HEK293 (cell line): ENCODE measurements at regions not wholly inside any gene's neighbourhood (a gene's known extent, or its start where the extent isn't known, plus 50 kb on each side); places are given as distances from the start of the nearest gene placed in this dataset.
"Not testable (repeated sequence)": the region's sequence is repeated elsewhere in the genome, so short reads cannot be mapped to it uniquely, and the experiment has no call there.

Experiments
- CTCF ChIA-PET: fragments of 350-600 bp; formaldehyde crosslinking; extraction: SDS; loops from one replicate; lab custom pipeline; 2021; ENCODE audit warnings: antibody characterized with exemption; lab: Yijun Ruan, JAX
- POLR2A ChIA-PET: fragments of 300-600 bp; formaldehyde crosslinking; extraction: SDS; loops from one replicate; lab custom pipeline; 2020; ENCODE audit warnings: antibody characterized with exemption, inconsistent platforms; lab: Yijun Ruan, JAX
- H3K27ac ChIP-seq: fragments of 200-500 bp; sonication (Bioruptor generic); 2 replicates; pipeline ENCODE4 v1.5.1; 2014; ENCODE audit warnings: low read depth, low read length, control low read depth, inconsistent platforms; ENCODE audit errors: extremely low read depth
- H3K36me3 ChIP-seq, 2 experiments: fragments of 200-500 bp in 1 of 2; sonication (Bioruptor generic) in 1 of 2; 1 replicate in 1 of 2; 2 replicates in 1 of 2; pipeline ENCODE4 v1.5.1; 2014 to 2017; ENCODE audit warnings: inconsistent platforms in 2 of 2, low read length in 2 of 2; ENCODE audit not compliant: control insufficient read depth in 2 of 2, insufficient read depth in 1 of 2
- H3K4me1 ChIP-seq: fragments of 200-500 bp; sonication (Bioruptor generic); 2 replicates; pipeline ENCODE4 v1.5.1; 2014; ENCODE audit warnings: mild to moderate bottlenecking, low read length, inconsistent platforms; ENCODE audit not compliant: control insufficient read depth, insufficient read depth
- H3K4me3 ChIP-seq: 2 replicates; pipeline ENCODE4 v1.5.1; 2011; ENCODE audit warnings: low read depth, mild to moderate bottlenecking, control low read depth, low read length, moderate library complexity
- H3K9me3 ChIP-seq: fragments of 200-500 bp; sonication (Bioruptor generic); 2 replicates; pipeline ENCODE4 v1.5.1; 2014; ENCODE audit warnings: low read depth, low read length, inconsistent platforms; ENCODE audit not compliant: control insufficient read depth, insufficient read depth
- ELK4 ChIP-seq: IDR thresholded peaks from 2 replicates; pipeline ENCODE4 v1.6.1; 2011; ENCODE audit warnings: mild to moderate bottlenecking, low read depth, low read length, borderline replicate concordance
- IKZF3 ChIP-seq: fragments of 450-650 bp; IDR thresholded peaks from 2 replicates; pipeline ENCODE4 v1.5.0; 2018; ENCODE audit warnings: missing biosample characterization, mild to moderate bottlenecking, missing genetic modification characterization, moderate library complexity
- PRDM1 ChIP-seq: fragments of 450-650 bp; formaldehyde crosslinking; IDR thresholded peaks from 2 replicates; pipeline ENCODE4; 2016; ENCODE audit warnings: missing biosample characterization, missing genetic modification characterization
- ZBTB48 ChIP-seq: fragments of 450-650 bp; formaldehyde crosslinking; IDR thresholded peaks from 2 replicates; pipeline ENCODE4 v1.5.1; 2016; ENCODE audit warnings: missing biosample characterization, missing genetic modification characterization
- ZBTB49 ChIP-seq: fragments of 450-650 bp; formaldehyde crosslinking; IDR thresholded peaks from 2 replicates; pipeline ENCODE4 v1.5.1; 2016; ENCODE audit warnings: missing biosample characterization, missing genetic modification characterization, low read depth
- ZFHX2 ChIP-seq: fragments of 450-650 bp; formaldehyde crosslinking; conservative IDR thresholded peaks from 2 replicates; pipeline ENCODE4 v1.5.1; 2016; ENCODE audit warnings: missing biosample characterization, missing genetic modification characterization
- ZIC2 ChIP-seq: fragments of 450-650 bp; formaldehyde crosslinking; IDR thresholded peaks from 2 replicates; pipeline ENCODE4 v1.5.1; 2016; ENCODE audit warnings: missing biosample characterization, missing genetic modification characterization
- ZNF133 ChIP-seq: fragments of 450-650 bp; formaldehyde crosslinking; IDR thresholded peaks from 2 replicates; pipeline ENCODE4 v1.5.1; 2016; ENCODE audit warnings: missing biosample characterization, missing genetic modification characterization
- ZNF350 ChIP-seq: fragments of 450-650 bp; formaldehyde crosslinking; IDR thresholded peaks from 2 replicates; pipeline ENCODE4 v1.5.0; 2017; ENCODE audit warnings: missing biosample characterization, mild to moderate bottlenecking, missing genetic modification characterization
- ZNF394 ChIP-seq: fragments of 450-650 bp; formaldehyde crosslinking; IDR thresholded peaks from 2 replicates; pipeline ENCODE4 v1.5.1; 2016; ENCODE audit warnings: missing biosample characterization, missing genetic modification characterization, mild to moderate bottlenecking, moderate library complexity, borderline replicate concordance
- ZNF560 ChIP-seq: fragments of 450-650 bp; formaldehyde crosslinking; IDR thresholded peaks from 2 replicates; pipeline ENCODE4 v1.5.1; 2017; ENCODE audit warnings: missing biosample characterization, missing genetic modification characterization, borderline replicate concordance
- ZNF561 ChIP-seq: fragments of 450-650 bp; IDR thresholded peaks from 2 replicates; pipeline ENCODE4 v1.5.1; 2018; ENCODE audit warnings: missing biosample characterization, missing genetic modification characterization, borderline replicate concordance
- ZNF596 ChIP-seq: fragments of 450-650 bp; IDR thresholded peaks from 2 replicates; pipeline ENCODE4 v1.5.0; 2018; ENCODE audit warnings: missing biosample characterization, mild to moderate bottlenecking, missing genetic modification characterization, moderate library complexity
- ZNF658 ChIP-seq: fragments of 450-650 bp; formaldehyde crosslinking; IDR thresholded peaks from 2 replicates; pipeline ENCODE4; 2016; ENCODE audit warnings: missing biosample characterization, missing genetic modification characterization
- ZNF677 ChIP-seq: fragments of 450-650 bp; IDR thresholded peaks from 2 replicates; pipeline ENCODE4 v1.5.0; 2018; ENCODE audit warnings: missing biosample characterization, mild to moderate bottlenecking, missing genetic modification characterization, moderate library complexity
- ZNF830 ChIP-seq: fragments of 450-650 bp; IDR thresholded peaks from 2 replicates; pipeline ENCODE4 v1.5.0; 2018; ENCODE audit warnings: missing biosample characterization, missing genetic modification characterization, low read depth, mild to moderate bottlenecking, moderate library complexity
- TF ChIP-seq, protein P1 (sequence below): fragments of 450-650 bp; formaldehyde crosslinking; IDR thresholded peaks from 2 replicates; pipeline ENCODE4 v1.5.1; 2016; ENCODE audit warnings: missing biosample characterization, missing genetic modification characterization
- TF ChIP-seq, protein P2 (sequence below): fragments of 450-650 bp; formaldehyde crosslinking; IDR thresholded peaks from 2 replicates; pipeline ENCODE4 v1.5.1; 2016; ENCODE audit warnings: missing biosample characterization, missing genetic modification characterization

DNA sequence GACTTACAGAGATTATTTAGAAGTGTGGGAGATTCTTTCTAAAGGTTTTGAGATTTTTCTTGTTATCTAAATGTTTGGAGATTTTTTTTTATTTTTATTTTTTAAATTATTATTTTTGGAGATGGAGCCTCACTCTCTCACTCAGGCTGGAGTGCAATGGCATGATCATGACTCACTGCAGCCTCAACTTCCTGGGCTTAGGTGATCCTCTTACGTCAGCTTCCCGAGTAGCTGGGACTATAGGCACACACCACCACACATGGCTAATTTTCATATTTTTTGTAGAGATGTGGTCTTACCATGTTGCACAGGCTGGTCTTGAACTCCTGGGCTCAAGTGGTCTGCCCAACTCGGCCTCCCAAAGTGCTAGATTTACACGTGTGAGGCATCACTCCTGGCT lies 694.5 kb downstream of the TLE1 start:
- no peak for TF ChIP-seq ZFHX2 (tag by site-specific recombination)
- no peak for TF ChIP-seq ZBTB48 (tag by site-specific recombination)
- no peak for TF ChIP-seq ZNF658 (tag by site-specific recombination)
- no peak for TF ChIP-seq ZNF596 (tag by site-specific recombination)
- TF ChIP-seq ZNF394 (tag by site-specific recombination), result no peak
- TF ChIP-seq ZIC2, result no peak
- Histone ChIP-seq H3K9me3 (no peaks in the 10 kb centered on the region), H3K27ac (no peak overlapping the region), H3K36me3 (no peaks in the 10 kb centered on the region), H3K4me3 (no peak overlapping the region), H3K4me1 (no peaks in the 10 kb centered on the region)
- POLR2A ChIA-PET, result no interaction called here
- CTCF ChIA-PET, result no interaction called here

GRCh38 chr9:80985595-80985994 lies 703.8 kb downstream of the TLE1 start:
- H3K4me3 ChIP-seq, H3K9me3 ChIP-seq, POLR2A ChIA-PET, H3K4me1 ChIP-seq, H3K27ac ChIP-seq, H3K36me3 ChIP-seq: not testable (repeated sequence)
- CTCF ChIA-PET, result interaction anchor here (0.5 kb wide), 1 partner anchor 1928 kb away, joined by 3 read pairs; no protein-coding TSS in a partner anchor

GRCh38 chr9:80976403-80976802 lies 712.9 kb downstream of the TLE1 start:
- ChIA-PET CTCF (no interaction called here), POLR2A (no interaction called here)
- no peaks in the 10 kb centered on the region for H3K4me1 ChIP-seq
- no peak overlapping the region for H3K4me3 ChIP-seq
- H3K9me3 ChIP-seq, result no peaks in the 10 kb centered on the region
- no peak overlapping the region for H3K27ac ChIP-seq
- TF ChIP-seq ELK4 (no peak), ZNF560 (no peak), ZNF350 (tag by site-specific recombination) (no peak), ZNF561 (tag by site-specific recombination) (no peak), ZBTB49 (tag by site-specific recombination) (no peak), IKZF3 (tag by site-specific recombination) (no peak), ZNF677 (tag by site-specific recombination) (no peak), ZNF830 (tag by site-specific recombination) (no peak), PRDM1 (tag by site-specific recombination) (no peak), ZNF133 (no peak)
- TF ChIP-seq, protein P1, sequence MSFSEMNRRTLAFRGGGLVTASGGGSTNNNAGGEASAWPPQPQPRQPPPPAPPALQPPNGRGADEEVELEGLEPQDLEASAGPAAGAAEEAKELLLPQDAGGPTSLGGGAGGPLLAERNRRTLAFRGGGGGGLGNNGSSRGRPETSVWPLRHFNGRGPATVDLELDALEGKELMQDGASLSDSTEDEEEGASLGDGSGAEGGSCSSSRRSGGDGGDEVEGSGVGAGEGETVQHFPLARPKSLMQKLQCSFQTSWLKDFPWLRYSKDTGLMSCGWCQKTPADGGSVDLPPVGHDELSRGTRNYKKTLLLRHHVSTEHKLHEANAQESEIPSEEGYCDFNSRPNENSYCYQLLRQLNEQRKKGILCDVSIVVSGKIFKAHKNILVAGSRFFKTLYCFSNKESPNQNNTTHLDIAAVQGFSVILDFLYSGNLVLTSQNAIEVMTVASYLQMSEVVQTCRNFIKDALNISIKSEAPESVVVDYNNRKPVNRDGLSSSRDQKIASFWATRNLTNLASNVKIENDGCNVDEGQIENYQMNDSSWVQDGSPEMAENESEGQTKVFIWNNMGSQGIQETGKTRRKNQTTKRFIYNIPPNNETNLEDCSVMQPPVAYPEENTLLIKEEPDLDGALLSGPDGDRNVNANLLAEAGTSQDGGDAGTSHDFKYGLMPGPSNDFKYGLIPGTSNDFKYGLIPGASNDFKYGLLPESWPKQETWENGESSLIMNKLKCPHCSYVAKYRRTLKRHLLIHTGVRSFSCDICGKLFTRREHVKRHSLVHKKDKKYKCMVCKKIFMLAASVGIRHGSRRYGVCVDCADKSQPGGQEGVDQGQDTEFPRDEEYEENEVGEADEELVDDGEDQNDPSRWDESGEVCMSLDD (tag by site-specific recombination), result no peak
- TF ChIP-seq, protein P2, sequence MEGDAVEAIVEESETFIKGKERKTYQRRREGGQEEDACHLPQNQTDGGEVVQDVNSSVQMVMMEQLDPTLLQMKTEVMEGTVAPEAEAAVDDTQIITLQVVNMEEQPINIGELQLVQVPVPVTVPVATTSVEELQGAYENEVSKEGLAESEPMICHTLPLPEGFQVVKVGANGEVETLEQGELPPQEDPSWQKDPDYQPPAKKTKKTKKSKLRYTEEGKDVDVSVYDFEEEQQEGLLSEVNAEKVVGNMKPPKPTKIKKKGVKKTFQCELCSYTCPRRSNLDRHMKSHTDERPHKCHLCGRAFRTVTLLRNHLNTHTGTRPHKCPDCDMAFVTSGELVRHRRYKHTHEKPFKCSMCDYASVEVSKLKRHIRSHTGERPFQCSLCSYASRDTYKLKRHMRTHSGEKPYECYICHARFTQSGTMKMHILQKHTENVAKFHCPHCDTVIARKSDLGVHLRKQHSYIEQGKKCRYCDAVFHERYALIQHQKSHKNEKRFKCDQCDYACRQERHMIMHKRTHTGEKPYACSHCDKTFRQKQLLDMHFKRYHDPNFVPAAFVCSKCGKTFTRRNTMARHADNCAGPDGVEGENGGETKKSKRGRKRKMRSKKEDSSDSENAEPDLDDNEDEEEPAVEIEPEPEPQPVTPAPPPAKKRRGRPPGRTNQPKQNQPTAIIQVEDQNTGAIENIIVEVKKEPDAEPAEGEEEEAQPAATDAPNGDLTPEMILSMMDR (tag by site-specific recombination), result no peak
- no peaks in the 10 kb centered on the region for H3K36me3 ChIP-seq
